Upper lobe of right lung (tissue), 1 donor: ENCODE measurements at regions not wholly inside any gene's neighbourhood (a gene's known extent, or its start where the extent isn't known, plus 50 kb on each side); places are given as distances from the start of the nearest gene placed in this dataset.

Source experiments
- ATAC-seq: fragments of 200-7000 bp; cut with Tn5 transposase; one replicate; pipeline ENCODE4 v1.9.1; 2020; ENCODE audit warnings: mild to moderate bottlenecking, moderate library complexity
- DNase-seq: peaks from one replicate; pipeline ENCODE4 v3.0.0-alpha.2; 2020
- H3K27ac ChIP-seq: fragments of 200-600 bp; one replicate; pipeline ENCODE4 v1.8.0; 2022
- H3K27me3 ChIP-seq: fragments of 200-600 bp; one replicate; pipeline ENCODE4 v1.8.0; 2022; ENCODE audit warnings: mild to moderate bottlenecking
- H3K36me3 ChIP-seq: fragments of 200-600 bp; one replicate; pipeline ENCODE4 v1.8.0; 2022
- H3K4me1 ChIP-seq: fragments of 200-600 bp; one replicate; pipeline ENCODE4 v1.8.0; 2022
- H3K4me3 ChIP-seq: fragments of 200-600 bp; one replicate; pipeline ENCODE4 v1.8.0; 2022; ENCODE audit warnings: mild to moderate bottlenecking
- H3K9me3 ChIP-seq: fragments of 200-600 bp; one replicate; pipeline ENCODE4 v1.8.0; 2022
- intact Hi-C: fragments of 100-400 bp; cut with DNase I; formaldehyde crosslinking; loops from one replicate; pipeline ENCODE4 v1.11.0; 2022
- TF ChIP-seq, protein P1 (sequence below): fragments of 200-600 bp; IDR thresholded peaks from one replicate; pipeline ENCODE4 v1.8.0; 2022; ENCODE audit warnings: antibody characterized with exemption
- donor health status: DM: no; HTN: yes; CAD: no; lungs with severe emphysema.

GRCh38 chr13:47017476-47017875, 120.6 kb upstream of the HTR2A start:
- no peak overlapping the region for H3K27ac ChIP-seq
- intact Hi-C loops, result no loop called here
- H3K36me3 ChIP-seq, result no peaks in the 10 kb centered on the region
- H3K4me1 ChIP-seq, result no peaks in the 10 kb centered on the region
- DNase-seq (no peak), ATAC-seq (no peak)
- TF ChIP-seq, protein P1, sequence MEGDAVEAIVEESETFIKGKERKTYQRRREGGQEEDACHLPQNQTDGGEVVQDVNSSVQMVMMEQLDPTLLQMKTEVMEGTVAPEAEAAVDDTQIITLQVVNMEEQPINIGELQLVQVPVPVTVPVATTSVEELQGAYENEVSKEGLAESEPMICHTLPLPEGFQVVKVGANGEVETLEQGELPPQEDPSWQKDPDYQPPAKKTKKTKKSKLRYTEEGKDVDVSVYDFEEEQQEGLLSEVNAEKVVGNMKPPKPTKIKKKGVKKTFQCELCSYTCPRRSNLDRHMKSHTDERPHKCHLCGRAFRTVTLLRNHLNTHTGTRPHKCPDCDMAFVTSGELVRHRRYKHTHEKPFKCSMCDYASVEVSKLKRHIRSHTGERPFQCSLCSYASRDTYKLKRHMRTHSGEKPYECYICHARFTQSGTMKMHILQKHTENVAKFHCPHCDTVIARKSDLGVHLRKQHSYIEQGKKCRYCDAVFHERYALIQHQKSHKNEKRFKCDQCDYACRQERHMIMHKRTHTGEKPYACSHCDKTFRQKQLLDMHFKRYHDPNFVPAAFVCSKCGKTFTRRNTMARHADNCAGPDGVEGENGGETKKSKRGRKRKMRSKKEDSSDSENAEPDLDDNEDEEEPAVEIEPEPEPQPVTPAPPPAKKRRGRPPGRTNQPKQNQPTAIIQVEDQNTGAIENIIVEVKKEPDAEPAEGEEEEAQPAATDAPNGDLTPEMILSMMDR, result no peak
- H3K4me3 ChIP-seq, result no peak overlapping the region
- H3K27me3 ChIP-seq, result no peaks in the 10 kb centered on the region
- no peaks in the 10 kb centered on the region for H3K9me3 ChIP-seq

GRCh38 chr13:47008318-47008717, 111.5 kb upstream of the HTR2A start:
- ATAC-seq (no peak), DNase-seq (no peak)
- H3K4me3 ChIP-seq, result no peak overlapping the region
- H3K9me3 ChIP-seq, result no peaks in the 10 kb centered on the region
- intact Hi-C loops, result no loop called here
- H3K27me3 ChIP-seq, result no peaks in the 10 kb centered on the region
- H3K36me3 ChIP-seq, result no peaks in the 10 kb centered on the region
- H3K4me1 ChIP-seq, result no peaks in the 10 kb centered on the region
- TF ChIP-seq, protein P1, result no peak
- no peak overlapping the region for H3K27ac ChIP-seq

- ATAC-seq (no peak), DNase-seq (no peak)
- H3K4me1 ChIP-seq, result no peaks in the 10 kb centered on the region
- H3K36me3 ChIP-seq, result no peaks in the 10 kb centered on the region
- H3K4me3 ChIP-seq, result no peak overlapping the region
- H3K9me3 ChIP-seq, result no peaks in the 10 kb centered on the region
- H3K27ac ChIP-seq, result no peak overlapping the region
- no peaks in the 10 kb centered on the region for H3K27me3 ChIP-seq
- intact Hi-C loops, result no loop called here
- TF ChIP-seq, protein P1, result no peak
These were observed 109.0 kb upstream of the HTR2A start for GRCh38 chr13:47005756-47006414.

- ATAC-seq, result no peak
- Histone ChIP-seq H3K36me3 (no peaks in the 10 kb centered on the region), H3K9me3 (no peaks in the 10 kb centered on the region), H3K27ac (no peak overlapping the region), H3K4me1 (no peaks in the 10 kb centered on the region), H3K4me3 (no peak overlapping the region), H3K27me3 (no peaks in the 10 kb centered on the region)
- TF ChIP-seq, protein P1, result no peak
- DNase-seq, result no peak
- intact Hi-C loops, result no loop called here
These were observed 107.7 kb upstream of the HTR2A start for GRCh38 chr13:47004540-47004939.

- no peaks in the 10 kb centered on the region for H3K27me3 ChIP-seq
- no peaks in the 10 kb centered on the region for H3K36me3 ChIP-seq
- intact Hi-C loops, result no loop called here
- H3K4me1 ChIP-seq, result no peaks in the 10 kb centered on the region
- no peak overlapping the region for H3K4me3 ChIP-seq
- DNase-seq, result no peak
- no peak overlapping the region for H3K27ac ChIP-seq
- TF ChIP-seq, protein P1, result no peak
- no peaks in the 10 kb centered on the region for H3K9me3 ChIP-seq
- no peak for ATAC-seq
These were observed 107.2 kb upstream of the HTR2A start for GRCh38 chr13:47004027-47004426.

DNA sequence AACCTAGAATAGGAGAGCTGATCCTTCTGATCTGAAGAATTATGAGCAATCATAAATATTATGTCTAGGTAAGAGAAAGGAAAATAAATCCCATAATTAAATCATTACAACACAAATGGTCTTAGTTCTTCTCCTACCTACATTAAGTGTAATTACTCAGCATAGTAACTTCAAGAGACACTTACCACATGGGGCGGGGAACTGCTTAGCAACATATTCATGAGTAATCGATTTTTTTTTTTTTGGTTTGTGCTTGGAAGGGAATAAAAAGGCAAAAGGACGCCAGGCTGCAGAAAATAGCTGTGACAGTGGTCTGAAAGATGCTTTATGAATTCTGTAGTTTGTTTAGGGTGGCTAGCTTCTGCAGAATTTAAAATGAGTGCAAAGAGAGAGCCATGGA, 103.3 kb upstream of the HTR2A start:
- intact Hi-C loops, result no loop called here
- H3K27ac ChIP-seq, result no peak overlapping the region
- no peaks in the 10 kb centered on the region for H3K27me3 ChIP-seq
- no peak overlapping the region for H3K4me3 ChIP-seq
- no peaks in the 10 kb centered on the region for H3K4me1 ChIP-seq
- no peaks in the 10 kb centered on the region for H3K9me3 ChIP-seq
- ATAC-seq, result no peak
- TF ChIP-seq, protein P1, result no peak
- H3K36me3 ChIP-seq, result no peaks in the 10 kb centered on the region
- no peak for DNase-seq
